Testis (tissue), 2 donors: ENCODE measurements at regions not wholly inside any gene's neighbourhood (a gene's known extent, or its start where the extent isn't known, plus 50 kb on each side); places are given as distances from the start of the nearest gene placed in this dataset.

ENCODE experiments used
- DNase-seq: peaks from one replicate; pipeline ENCODE4 v3.0.0-alpha.2; 2019
- H3K27ac ChIP-seq, 2 donors: fragments of 200-600 bp; sonication (generic); one replicate each; pipeline ENCODE4 v1.5.1; 2019
- H3K27me3 ChIP-seq: fragments of 200-600 bp; sonication (generic); one replicate; pipeline ENCODE4 v1.5.1; 2019
- H3K36me3 ChIP-seq: fragments of 200-600 bp; sonication (generic); one replicate; pipeline ENCODE4 v1.5.1; 2017; ENCODE audit warnings: low read depth; ENCODE audit errors: missing control alignments
- H3K4me1 ChIP-seq: fragments of 200-600 bp; sonication (generic); one replicate; pipeline ENCODE4 v1.5.1; 2019
- H3K4me3 ChIP-seq, 2 donors: fragments of 200-600 bp; sonication (generic); one replicate each; pipeline ENCODE4 v1.5.1; 2017 to 2019
- H3K9me3 ChIP-seq: fragments of 200-600 bp; sonication (generic); one replicate; pipeline ENCODE4 v1.5.1; 2017
- CTCF ChIP-seq, 3 experiments: fragments of 450-650 bp in 2 of 3; fragments of 200-600 bp in 1 of 3; sonication (generic) in 1 of 3; IDR thresholded peaks; one replicate each; pipeline ENCODE4 v1.5.1; 2016 to 2019; ENCODE audit warnings: antibody characterized with exemption in 3 of 3, mild to moderate bottlenecking in 2 of 3, moderate library complexity in 1 of 3
- POLR2A ChIP-seq: fragments of 450-650 bp; IDR thresholded peaks from one replicate; pipeline ENCODE4 v1.6.1; 2017; ENCODE audit warnings: antibody characterized with exemption, mild to moderate bottlenecking, moderate library complexity
- WGBS, 2 donors: methylation state at CpG; one replicate each; pipeline ENCODE4 v1.1.5; 2018; 5-methylcytosine and 5-hydroxymethylcytosine counted together
- intact Hi-C: fragments of 100-400 bp; cut with DNase I; formaldehyde crosslinking; loops from one replicate; pipeline ENCODE4 v1.15.1; 2023; ENCODE audit warnings: low total_unique reads

GRCh38 chr2:100756704-100757103 lies 63.2 kb upstream of the NPAS2 start:
- intact Hi-C loops = no loop called here
- H3K4me3 ChIP-seq = no peak overlapping the region
- no peaks in the 10 kb centered on the region for H3K9me3 ChIP-seq
- TF ChIP-seq CTCF (IDR thresholded peaks at IDR 0.05) (no peak), POLR2A (no peak)
- no peaks in the 10 kb centered on the region for H3K27me3 ChIP-seq
- no peak overlapping the region for H3K27ac ChIP-seq
- no peaks in the 10 kb centered on the region for H3K36me3 ChIP-seq
- WGBS, 2 donors = 44 to 46% methylated on average over 1 of the region's 1 CpG
- DNase-seq = no peak
- H3K4me1 ChIP-seq = no peaks in the 10 kb centered on the region

- TF ChIP-seq CTCF (IDR thresholded peaks at IDR 0.05) (no peak), POLR2A (no peak)
- H3K36me3 ChIP-seq = no peaks in the 10 kb centered on the region
- WGBS, 2 donors = 87 to 90% methylated on average over 6 of the region's 6 CpGs
- H3K27me3 ChIP-seq = no peaks in the 10 kb centered on the region
- H3K4me3 ChIP-seq = no peak overlapping the region
- intact Hi-C loops = no loop called here
- no peaks in the 10 kb centered on the region for H3K9me3 ChIP-seq
- no peak for DNase-seq
- no peaks in the 10 kb centered on the region for H3K4me1 ChIP-seq
- no peak overlapping the region for H3K27ac ChIP-seq
These were observed 62.1 kb upstream of the NPAS2 start for GRCh38 chr2:100757621-100758394.

GRCh38 chr2:100759901-100760300 lies 60.0 kb upstream of the NPAS2 start:
- H3K36me3 ChIP-seq = no peaks in the 10 kb centered on the region
- H3K27ac ChIP-seq = no peak overlapping the region
- H3K4me1 ChIP-seq = no peaks in the 10 kb centered on the region
- 77 to 81% methylated on average over 4 of the region's 4 CpGs for WGBS, 2 donors
- intact Hi-C loops = no loop called here
- no peak overlapping the region for H3K4me3 ChIP-seq
- H3K9me3 ChIP-seq = no peaks in the 10 kb centered on the region
- no peak for TF ChIP-seq CTCF (IDR thresholded peaks at IDR 0.05)
- no peak for TF ChIP-seq POLR2A
- no peak for DNase-seq
- no peaks in the 10 kb centered on the region for H3K27me3 ChIP-seq

- H3K9me3 ChIP-seq = no peaks in the 10 kb centered on the region
- no peaks in the 10 kb centered on the region for H3K36me3 ChIP-seq
- 79 to 89% methylated on average over 1 of the region's 1 CpG for WGBS, 2 donors
- no peak overlapping the region for H3K27ac ChIP-seq
- no peaks in the 10 kb centered on the region for H3K4me1 ChIP-seq
- TF ChIP-seq POLR2A (no peak), CTCF (IDR thresholded peaks at IDR 0.05) (no peak)
- no peak overlapping the region for H3K4me3 ChIP-seq
- intact Hi-C loops = no loop called here
- H3K27me3 ChIP-seq = no peaks in the 10 kb centered on the region
- no peak for DNase-seq
These were observed 58.6 kb upstream of the NPAS2 start for GRCh38 chr2:100761365-100761764.

- H3K27me3 ChIP-seq = no peaks in the 10 kb centered on the region
- DNase-seq = no peak
- 91 to 100% methylated on average over 2 of the region's 2 CpGs for WGBS, 2 donors
- H3K4me1 ChIP-seq = no peaks in the 10 kb centered on the region
- no peaks in the 10 kb centered on the region for H3K36me3 ChIP-seq
- intact Hi-C loops = no loop called here
- no peaks in the 10 kb centered on the region for H3K9me3 ChIP-seq
- H3K4me3 ChIP-seq = no peak overlapping the region
- no peak overlapping the region for H3K27ac ChIP-seq
- TF ChIP-seq POLR2A (no peak), CTCF (IDR thresholded peaks at IDR 0.05) (no peak)
These were observed 55.5 kb upstream of the NPAS2 start for GRCh38 chr2:100764430-100764829.
